RWPE2 (cell line): ENCODE measurements at regions not wholly inside any gene's neighbourhood (a gene's known extent, or its start where the extent isn't known, plus 50 kb on each side); places are given as distances from the start of the nearest gene placed in this dataset.
"Not testable (repeated sequence)": the region's sequence is repeated elsewhere in the genome, so short reads cannot be mapped to it uniquely, and the experiment has no call there.

ENCODE experiments used
- ATAC-seq: fragments of 200-7000 bp; cut with Tn5 transposase; 3 replicates; pipeline ENCODE4 v1.9.1; 2021; ENCODE audit warnings: low read depth
- DNase-seq: peaks from one replicate; pipeline ENCODE4 v3.0.0-alpha.2; 2020; ENCODE audit warnings: low spot score
- H3K27ac ChIP-seq: fragments of 450-650 bp; 2 replicates; pipeline ENCODE4 v1.5.1; 2017; ENCODE audit warnings: mild to moderate bottlenecking; ENCODE audit not compliant: poor library complexity, severe bottlenecking
- H3K27me3 ChIP-seq: fragments of 250-450 bp; sonication (Bioruptor Pico); 2 replicates; pipeline ENCODE4 v1.5.1; 2021; ENCODE audit warnings: mild to moderate bottlenecking, moderate library complexity; ENCODE audit not compliant: insufficient read depth, poor library complexity, severe bottlenecking
- H3K36me3 ChIP-seq: fragments of 250-450 bp; sonication (Bioruptor Pico); 2 replicates; pipeline ENCODE4 v1.5.1; 2020; ENCODE audit warnings: low read depth, mild to moderate bottlenecking, moderate library complexity
- H3K4me1 ChIP-seq: fragments of 250-450 bp; sonication (Bioruptor Pico); 2 replicates; pipeline ENCODE4 v1.5.1; 2021; ENCODE audit warnings: mild to moderate bottlenecking, moderate library complexity; ENCODE audit not compliant: insufficient read depth, poor library complexity, severe bottlenecking
- H3K4me3 ChIP-seq: fragments of 250-450 bp; sonication (Bioruptor Pico); 2 replicates; pipeline ENCODE4 v1.5.1; 2021; ENCODE audit warnings: mild to moderate bottlenecking, moderate library complexity; ENCODE audit not compliant: severe bottlenecking
- H3K9me3 ChIP-seq: fragments of 250-450 bp; sonication (Bioruptor Pico); 2 replicates; pipeline ENCODE4 v1.5.1; 2021; ENCODE audit warnings: mild to moderate bottlenecking, moderate library complexity; ENCODE audit not compliant: severe bottlenecking
- CTCF ChIP-seq: fragments of 450-650 bp; IDR thresholded peaks from one replicate; pipeline ENCODE4 v1.5.1; 2017; ENCODE audit warnings: mild to moderate bottlenecking, moderate library complexity; ENCODE audit not compliant: poor library complexity, severe bottlenecking

DNA sequence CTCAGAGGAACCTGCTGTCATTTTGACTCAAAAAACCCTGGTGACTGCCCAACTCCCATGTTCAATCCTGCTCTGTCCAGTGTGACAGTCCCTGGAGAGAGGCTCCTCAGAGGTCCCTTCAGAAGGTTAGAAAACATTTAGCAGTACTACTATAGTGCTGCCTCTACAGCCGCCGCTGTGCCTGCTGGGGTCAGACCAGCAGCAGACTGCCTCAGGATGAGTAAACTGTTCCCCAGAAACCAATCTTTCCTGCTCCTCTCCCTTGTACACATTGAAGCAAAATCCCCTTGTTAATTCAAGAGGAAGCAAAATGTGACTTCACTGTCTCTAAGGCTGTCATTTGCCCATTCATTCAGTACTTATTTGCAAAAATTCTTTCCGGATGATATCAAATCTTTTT, 94.8 kb upstream of the SMARCA2 start:
- no peaks in the 10 kb centered on the region for H3K36me3 ChIP-seq
- no peak overlapping the region for H3K27ac ChIP-seq
- no peaks in the 10 kb centered on the region for H3K9me3 ChIP-seq
- ATAC-seq = no peak
- no peak for DNase-seq
- H3K4me1 ChIP-seq = no peaks in the 10 kb centered on the region
- TF ChIP-seq CTCF = no peak
- H3K27me3 ChIP-seq = no peaks in the 10 kb centered on the region
- H3K4me3 ChIP-seq = no peak overlapping the region

- Histone ChIP-seq H3K4me3 (no peak overlapping the region), H3K27me3 (no peaks in the 10 kb centered on the region), H3K27ac (no peak overlapping the region), H3K4me1 (no peaks in the 10 kb centered on the region), H3K36me3 (no peaks in the 10 kb centered on the region), H3K9me3 (no peaks in the 10 kb centered on the region)
- no peak for DNase-seq
- ATAC-seq = no peak
- TF ChIP-seq CTCF = no peak
Measured at GRCh38 chr9:1922026-1922425, 93.1 kb upstream of the SMARCA2 start.

DNA sequence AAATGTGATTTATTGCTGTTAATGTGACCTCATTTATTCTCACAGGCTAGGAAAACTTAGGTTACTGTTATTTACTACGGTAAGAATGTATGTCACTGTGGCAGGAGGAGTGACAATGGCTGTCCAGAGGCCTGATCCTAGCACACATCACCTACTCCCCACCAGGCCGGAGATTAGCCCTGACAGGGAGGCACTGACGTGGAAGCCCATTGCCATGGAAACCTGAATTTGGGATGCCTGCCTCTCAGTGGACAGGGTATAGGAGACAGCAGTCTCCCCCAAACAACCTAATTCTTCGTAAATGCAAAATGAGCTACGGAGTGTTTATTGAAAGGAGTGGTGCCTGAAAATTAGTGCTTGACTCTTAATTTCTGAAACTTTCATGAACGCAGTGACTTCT, 87.6 kb upstream of the SMARCA2 start:
- Histone ChIP-seq H3K4me3 (no peak overlapping the region), H3K36me3 (no peaks in the 10 kb centered on the region), H3K4me1 (no peaks in the 10 kb centered on the region), H3K9me3 (no peaks in the 10 kb centered on the region), H3K27ac (no peak overlapping the region), H3K27me3 (no peaks in the 10 kb centered on the region)
- DNase-seq (no peak), ATAC-seq (no peak)
- no peak for TF ChIP-seq CTCF

GRCh38 chr9:1929134-1929533, 86.0 kb upstream of the SMARCA2 start:
- Histone ChIP-seq H3K27ac (no peak overlapping the region), H3K4me1 (no peaks in the 10 kb centered on the region), H3K9me3 (no peaks in the 10 kb centered on the region), H3K4me3 (no peak overlapping the region), H3K27me3 (no peaks in the 10 kb centered on the region), H3K36me3 (no peaks in the 10 kb centered on the region)
- ATAC-seq = no peak
- no peak for TF ChIP-seq CTCF
- DNase-seq = no peak

DNA sequence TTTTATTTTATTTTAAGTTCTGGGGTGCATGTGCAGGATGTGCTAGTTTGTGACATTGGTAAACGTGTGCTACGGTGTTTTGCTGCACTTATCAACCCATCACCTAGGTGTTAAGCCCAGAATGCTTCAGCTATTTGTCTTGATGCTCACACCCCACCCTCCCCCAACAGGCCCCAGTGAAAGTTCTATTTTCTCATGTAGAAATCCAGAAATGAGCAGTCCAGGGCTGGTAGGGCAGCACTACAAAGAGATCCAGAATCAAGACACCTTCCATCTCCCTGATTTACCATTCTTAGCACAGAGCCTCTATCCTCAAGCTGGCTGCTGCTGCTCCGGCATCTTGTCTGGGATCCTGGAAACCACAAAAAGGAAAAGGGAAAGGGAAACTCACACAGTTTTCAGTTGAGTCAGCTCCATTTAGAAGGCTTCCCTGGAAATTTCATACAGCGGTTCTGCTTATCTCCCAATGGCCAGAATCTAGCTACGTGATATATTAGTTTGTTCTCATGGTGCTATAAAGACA, 85.4 kb upstream of the SMARCA2 start:
- ATAC-seq (no peak), DNase-seq (no peak)
- Histone ChIP-seq H3K4me3 (no peak overlapping the region), H3K4me1 (no peaks in the 10 kb centered on the region), H3K36me3 (no peaks in the 10 kb centered on the region), H3K9me3 (no peaks in the 10 kb centered on the region), H3K27me3 (no peaks in the 10 kb centered on the region), H3K27ac (no peak overlapping the region)
- TF ChIP-seq CTCF = no peak

DNA sequence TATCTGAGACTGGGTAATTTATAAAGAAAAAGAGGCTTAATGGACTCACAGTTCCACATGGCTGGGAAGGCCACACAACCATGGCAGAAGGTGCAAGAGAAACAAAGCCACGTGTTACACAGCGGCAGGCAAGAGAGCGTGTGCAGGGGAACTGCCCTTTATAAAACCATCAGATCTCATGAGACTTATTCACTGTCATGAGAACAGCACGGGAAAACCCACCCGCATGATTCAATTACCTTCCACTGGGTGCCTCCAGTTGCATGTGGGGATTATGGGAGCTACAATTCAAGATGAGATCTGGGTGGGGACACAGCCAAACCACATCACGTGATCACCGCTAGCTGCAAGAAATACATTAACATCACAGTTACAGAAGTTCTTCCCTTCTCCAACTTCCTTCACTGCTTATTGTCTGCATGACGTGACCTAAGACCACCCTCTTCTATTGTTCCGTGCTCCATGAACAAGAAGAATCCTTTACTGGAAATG, 84.9 kb upstream of the SMARCA2 start:
- not testable (repeated sequence) for H3K4me1 ChIP-seq, DNase-seq, H3K9me3 ChIP-seq, H3K4me3 ChIP-seq, H3K27me3 ChIP-seq, ATAC-seq, H3K27ac ChIP-seq, H3K36me3 ChIP-seq
